H1 (cell line): ENCODE measurements at regions not wholly inside any gene's neighbourhood (a gene's known extent, or its start where the extent isn't known, plus 50 kb on each side); places are given as distances from the start of the nearest gene placed in this dataset.

Experiments used
- CTCF ChIA-PET: fragments of 300-600 bp; sonication (Branson Sonifier 250); formaldehyde crosslinking; loops from one replicate; lab custom pipeline; 2021; ENCODE audit not compliant: partially characterized antibody; lab: Charles Lee
- POLR2A ChIA-PET: fragments of 300-600 bp; sonication (Branson Sonifier 250); formaldehyde crosslinking; loops from one replicate; lab custom pipeline; 2021; ENCODE audit warnings: inconsistent platforms; ENCODE audit not compliant: partially characterized antibody; lab: Charles Lee
- DNase-seq, 2 experiments: peaks; one replicate each; pipeline versions ENCODE4 v3.0.0 to v3.0.0-alpha.2; 2010 to 2022; ENCODE audit warnings: low spot score in 2 of 2, low read depth in 1 of 2, mixed read lengths in 1 of 2
- FAIRE-seq: peaks from 2 replicates; lab custom pipeline; 2011; peaks lifted over from hg19 to GRCh38; lab: Jason Lieb, UNC
- H2AFZ ChIP-seq: 2 replicates; pipeline ENCODE4 v1.8.1; 2012; ENCODE audit warnings: low read length, inconsistent platforms
- H2AK5ac ChIP-seq: 2 replicates; pipeline ENCODE4 v1.6.1; 2013; ENCODE audit warnings: low read depth, low read length
- H2BK120ac ChIP-seq: replicated peaks from 2 replicates; pipeline ENCODE3; 2013; ENCODE audit warnings: low read depth, low read length, inconsistent platforms
- H2BK12ac ChIP-seq: 2 replicates; pipeline ENCODE4 v1.6.1; 2013; ENCODE audit warnings: low read depth, low read length
- H2BK15ac ChIP-seq: 2 replicates; pipeline ENCODE4 v1.6.1; 2013; ENCODE audit warnings: low read length
- H2BK20ac ChIP-seq: 2 replicates; pipeline ENCODE4 v1.6.1; 2013; ENCODE audit warnings: low read length
- H2BK5ac ChIP-seq: 2 replicates; pipeline ENCODE4 v1.6.1; 2013; ENCODE audit warnings: low read depth, low read length
- H3K14ac ChIP-seq: 2 replicates; pipeline ENCODE4 v1.6.1; 2013; ENCODE audit warnings: inconsistent platforms; ENCODE audit not compliant: insufficient read length
- H3K18ac ChIP-seq: 2 replicates; pipeline ENCODE4 v1.6.1; 2013; ENCODE audit warnings: low read length; ENCODE audit errors: extremely low read depth
- H3K23ac ChIP-seq: 2 replicates; pipeline ENCODE4 v1.6.1; 2013; ENCODE audit warnings: inconsistent platforms; ENCODE audit not compliant: insufficient read length
- H3K23me2 ChIP-seq: 2 replicates; pipeline ENCODE4 v1.6.1; 2013; ENCODE audit warnings: low read depth, low read length
- H3K27ac ChIP-seq: 2 replicates; pipeline ENCODE4 v1.6.1; 2011; ENCODE audit warnings: low read depth, low read length, inconsistent platforms
- H3K27me3 ChIP-seq, 4 experiments: replicated peaks in 1 of 4; 1 replicate in 1 of 4; 2 replicates in 3 of 4; pipeline versions ENCODE4 v1.6.1 to v1.8.1; 2011 to 2013; ENCODE audit warnings: low read length in 3 of 4, mild to moderate bottlenecking in 3 of 4, inconsistent platforms in 2 of 4, mixed read lengths in 2 of 4, moderate library complexity in 1 of 4; ENCODE audit not compliant: control insufficient read depth in 3 of 4, insufficient read depth in 3 of 4; ENCODE audit errors: extremely low read depth in 1 of 4
- H3K36me3 ChIP-seq, 4 experiments: 2 replicates each; pipeline versions ENCODE4 v1.6.1 to v1.8.1; 2011 to 2013; ENCODE audit warnings: mild to moderate bottlenecking in 4 of 4, low read length in 3 of 4, moderate library complexity in 2 of 4, control low read depth in 1 of 4, inconsistent platforms in 1 of 4; ENCODE audit not compliant: insufficient read depth in 4 of 4, control insufficient read depth in 2 of 4
- H3K4ac ChIP-seq: replicated peaks from 2 replicates; pipeline ENCODE3; 2013; ENCODE audit warnings: low read length, low read depth, mixed read lengths, inconsistent platforms; ENCODE audit not compliant: insufficient read length
- H3K4me1 ChIP-seq, 4 experiments: replicated peaks in 1 of 4; 1 replicate in 1 of 4; 2 replicates in 3 of 4; pipeline versions ENCODE4 v1.6.1 to v1.8.1; 2011 to 2013; ENCODE audit warnings: low read length in 3 of 4, inconsistent platforms in 2 of 4, mixed read lengths in 1 of 4; ENCODE audit not compliant: insufficient read depth in 4 of 4, control insufficient read depth in 3 of 4
- H3K4me2 ChIP-seq, 2 experiments: 2 replicates each; pipeline versions ENCODE4 v1.6.1 to v1.8.1; 2011 to 2013; ENCODE audit warnings: low read depth in 2 of 2, low read length in 2 of 2, control low read depth in 1 of 2, inconsistent platforms in 1 of 2, mild to moderate bottlenecking in 1 of 2; ENCODE audit not compliant: insufficient read depth in 1 of 2
- H3K4me3 ChIP-seq, 4 experiments: fragments of 200-600, 300-600 bp in 1 of 4; sonication (generic), shearing (Covaris generic), sonication (Bioruptor Twin) in 1 of 4; 2 replicates each; pipeline versions ENCODE4 v1.5.1 to v1.8.1; 2011 to 2016; ENCODE audit warnings: low read length in 4 of 4, low read depth in 3 of 4, control low read depth in 2 of 4, inconsistent platforms in 2 of 4, mild to moderate bottlenecking in 2 of 4, mixed read lengths in 1 of 4, moderate library complexity in 1 of 4; ENCODE audit not compliant: insufficient read depth in 2 of 4; ENCODE audit errors: extremely low read depth in 1 of 4
- H3K56ac ChIP-seq: replicated peaks from 2 replicates; pipeline ENCODE3; 2013; ENCODE audit warnings: low read depth, mild to moderate bottlenecking, mixed read lengths, low read length, inconsistent platforms; ENCODE audit not compliant: insufficient read length
- H3K79me1 ChIP-seq: 2 replicates; pipeline ENCODE4 v1.6.1; 2013; ENCODE audit warnings: low read depth, low read length, control low read depth
- H3K79me2 ChIP-seq, 2 experiments: 2 replicates each; pipeline versions ENCODE4 v1.6.1 to v1.8.1; 2012 to 2013; ENCODE audit warnings: low read length in 2 of 2, mild to moderate bottlenecking in 2 of 2, inconsistent platforms in 1 of 2; ENCODE audit not compliant: insufficient read depth in 2 of 2, control insufficient read depth in 1 of 2
- H3K9ac ChIP-seq, 4 experiments: replicated peaks in 1 of 4; 1 replicate in 1 of 4; 2 replicates in 3 of 4; pipeline versions ENCODE4 v1.6.1 to v1.8.1; 2011 to 2013; ENCODE audit warnings: low read depth in 3 of 4, low read length in 3 of 4, control low read depth in 2 of 4, mild to moderate bottlenecking in 2 of 4, moderate library complexity in 2 of 4, inconsistent platforms in 1 of 4; ENCODE audit errors: extremely low read depth in 1 of 4
- H3K9me3 ChIP-seq, 2 experiments: 2 replicates each; pipeline versions ENCODE4 v1.6.1 to v1.8.1; 2012 to 2013; ENCODE audit warnings: mild to moderate bottlenecking in 2 of 2, moderate library complexity in 2 of 2, control low read depth in 1 of 2, inconsistent platforms in 1 of 2, low read depth in 1 of 2, low read length in 1 of 2, mixed read lengths in 1 of 2; ENCODE audit not compliant: insufficient read depth in 2 of 2
- H4K20me1 ChIP-seq, 2 experiments: replicated peaks in 1 of 2; 2 replicates each; pipeline versions ENCODE3 to v1.8.1; 2011 to 2013; ENCODE audit warnings: inconsistent platforms in 2 of 2, low read length in 2 of 2, mild to moderate bottlenecking in 1 of 2; ENCODE audit not compliant: insufficient read depth in 2 of 2, control insufficient read depth in 1 of 2
- H4K5ac ChIP-seq: 2 replicates; pipeline ENCODE4 v1.6.1; 2013; ENCODE audit warnings: low read length, low read depth, mixed read lengths, inconsistent platforms; ENCODE audit not compliant: insufficient read length
- H4K8ac ChIP-seq: 2 replicates; pipeline ENCODE4 v1.8.0; 2013; ENCODE audit warnings: mild to moderate bottlenecking, moderate library complexity, low read length, inconsistent platforms; ENCODE audit not compliant: insufficient read depth; ENCODE audit errors: extremely low read depth
- H4K91ac ChIP-seq: replicated peaks from 2 replicates; pipeline ENCODE3; 2013; ENCODE audit warnings: low read length, mixed read lengths, inconsistent platforms; ENCODE audit not compliant: insufficient read length
- ASH2L ChIP-seq: fragments of 200-600, 300-600 bp; sonication (generic); IDR thresholded peaks from one replicate; pipeline ENCODE4 v1.7.1; 2017; ENCODE audit warnings: low read length
- ATF3 ChIP-seq: IDR thresholded peaks from 2 replicates; pipeline ENCODE4 v1.6.1; 2011; ENCODE audit warnings: low read depth, mild to moderate bottlenecking, low read length; ENCODE audit not compliant: insufficient read depth
- CBX8 ChIP-seq: fragments of 300-800, 300-1000 bp; sonication (generic); IDR thresholded peaks from 2 replicates; pipeline ENCODE4 v1.7.1; 2016; ENCODE audit warnings: low read depth, low read length, borderline replicate concordance
- EGR1 ChIP-seq: IDR thresholded peaks from 2 replicates; pipeline ENCODE4 v1.6.1; 2011; ENCODE audit warnings: low read depth, low read length, borderline replicate concordance
- FOSL1 ChIP-seq: IDR thresholded peaks from 2 replicates; pipeline ENCODE4 v1.6.1; 2011; ENCODE audit warnings: mild to moderate bottlenecking, low read depth, low read length, moderate library complexity; ENCODE audit not compliant: insufficient read depth
- KDM1A ChIP-seq: fragments of 200-600, 300-600 bp; sonication (generic); IDR thresholded peaks from 2 replicates; pipeline ENCODE4 v1.7.1; 2016; ENCODE audit warnings: mild to moderate bottlenecking, low read length, borderline replicate concordance
- RXRA ChIP-seq: IDR thresholded peaks from 2 replicates; pipeline ENCODE4 v1.6.1; 2011; ENCODE audit warnings: low read depth, mild to moderate bottlenecking, low read length, moderate library complexity; ENCODE audit not compliant: insufficient read depth
- SIRT6 ChIP-seq: IDR thresholded peaks from one replicate; pipeline ENCODE4 v1.7.1; 2012; ENCODE audit warnings: low read length, inconsistent platforms
- SRF ChIP-seq: IDR thresholded peaks from 2 replicates; pipeline ENCODE4 v1.6.1; 2011; ENCODE audit warnings: mild to moderate bottlenecking, low read depth, low read length, moderate library complexity
- TAF1 ChIP-seq: IDR thresholded peaks from 2 replicates; pipeline ENCODE4 v1.6.1; 2011; ENCODE audit warnings: mild to moderate bottlenecking, low read depth, low read length
- TCF12 ChIP-seq: IDR thresholded peaks from 2 replicates; pipeline ENCODE4 v1.6.1; 2011; ENCODE audit warnings: low read depth, mild to moderate bottlenecking, low read length
- TEAD4 ChIP-seq: IDR thresholded peaks from 2 replicates; pipeline ENCODE4 v1.6.1; 2012; ENCODE audit warnings: low read depth, low read length, inconsistent platforms, mixed read lengths
- YY1 ChIP-seq: IDR thresholded peaks from 2 replicates; pipeline ENCODE4 v1.6.1; 2011; ENCODE audit warnings: low read depth, mild to moderate bottlenecking, low read length
- ZNF274 ChIP-seq: IDR thresholded peaks from 2 replicates; pipeline ENCODE4 v1.7.0; 2012; ENCODE audit warnings: low read length, borderline replicate concordance; ENCODE audit errors: extremely low read depth

- Histone ChIP-seq H3K18ac (no peak overlapping the region), H3K36me3 (no peaks in the 10 kb centered on the region), H2BK5ac (no peak overlapping the region), H3K4me1 (no peaks in the 10 kb centered on the region), H3K27me3 (no peaks in the 10 kb centered on the region), H2BK15ac (no peak overlapping the region), H3K14ac (no peak overlapping the region), H3K79me1 (no peaks in the 10 kb centered on the region), H2BK120ac (no peak overlapping the region), H4K20me1 (no peaks in the 10 kb centered on the region), H3K79me2 (no peaks in the 10 kb centered on the region), H4K5ac (no peak overlapping the region), H3K4me3 (no peak overlapping the region), H2BK12ac (no peak overlapping the region), H3K27ac (no peak overlapping the region), H3K4me2 (no peak overlapping the region), H4K8ac (no peak overlapping the region), H3K23me2 (no peaks in the 10 kb centered on the region), H2AK5ac (no peak overlapping the region), H2AFZ (no peak overlapping the region), H3K4ac (no peak overlapping the region), H3K9me3 (no peaks in the 10 kb centered on the region), H3K56ac (no peak overlapping the region), H3K23ac (no peak overlapping the region), H2BK20ac (no peak overlapping the region), H4K91ac (no peak overlapping the region), H3K9ac (no peak overlapping the region)
- FAIRE-seq (no peak), DNase-seq (no peak)
- TF ChIP-seq ASH2L: no peak
- TF ChIP-seq KDM1A: no peak
- TF ChIP-seq TAF1: no peak
- TF ChIP-seq EGR1: no peak
- no peak for TF ChIP-seq RXRA
- TF ChIP-seq TCF12: no peak
- no peak for TF ChIP-seq FOSL1
- no peak for TF ChIP-seq CBX8
- no peak for TF ChIP-seq SRF
- no peak for TF ChIP-seq TEAD4
- TF ChIP-seq YY1: no peak
- no peak for TF ChIP-seq SIRT6
- TF ChIP-seq ATF3: no peak
- TF ChIP-seq ZNF274: no peak
- POLR2A ChIA-PET: no interaction called here
- CTCF ChIA-PET: interaction anchor here (1.0 kb wide), 1 partner anchor 8 kb away, joined by 3 read pairs; no protein-coding TSS in a partner anchor
Observed at GRCh38 chr1:221101807-221102605, 222.8 kb downstream of the HLX start.
